CD4-positive, alpha-beta T cell treated with Interleukin-4 for 1 hour (primary cell): ENCODE measurements at regions not wholly inside any gene's neighbourhood (a gene's known extent, or its start where the extent isn't known, plus 50 kb on each side); places are given as distances from the start of the nearest gene placed in this dataset.

ENCODE experiments used
- DNase-seq, 2 donors: peaks; one replicate each; pipeline ENCODE4 v3.0.0-alpha.2; 2020 to 2022

DNA sequence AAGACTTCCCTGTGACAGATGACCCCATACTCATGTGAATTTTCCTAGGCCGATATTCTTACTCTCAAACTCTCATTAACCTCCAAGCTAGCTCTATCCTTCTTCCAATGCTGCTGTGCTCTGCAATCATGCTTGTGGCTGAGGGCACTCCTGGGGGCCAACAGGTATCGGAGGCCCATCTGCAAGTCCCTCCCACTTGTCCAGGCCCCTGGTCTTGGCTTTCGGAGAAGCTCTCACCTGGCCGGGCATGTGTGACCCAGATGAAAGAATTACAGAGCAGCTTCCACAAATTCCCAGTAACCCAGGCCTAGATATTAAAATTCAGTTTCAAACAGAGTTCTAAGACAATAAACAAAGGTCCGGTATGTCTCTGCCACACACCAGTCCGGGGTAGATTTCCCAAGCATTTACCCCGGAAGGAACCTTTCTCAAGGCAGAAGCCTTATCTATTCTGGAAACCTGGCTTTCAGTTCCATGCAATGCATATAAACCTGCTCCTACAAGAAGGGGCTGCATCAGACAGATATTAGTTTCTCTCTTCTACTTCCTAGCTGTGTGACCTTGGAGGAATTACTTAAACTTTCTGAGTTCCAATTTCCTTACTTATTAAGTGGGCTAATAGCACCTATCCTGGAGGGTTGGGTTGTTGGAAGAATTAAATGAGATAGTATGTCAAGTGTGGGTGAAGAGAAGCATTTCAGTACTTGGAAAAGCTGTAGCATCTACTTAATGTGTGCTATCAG, 270.8 kb downstream of the PTTG2 start:
- no peak for DNase-seq

- no peak for DNase-seq
Measured at GRCh38 chr4:38231626-38232025, 271.4 kb downstream of the PTTG2 start.

DNA sequence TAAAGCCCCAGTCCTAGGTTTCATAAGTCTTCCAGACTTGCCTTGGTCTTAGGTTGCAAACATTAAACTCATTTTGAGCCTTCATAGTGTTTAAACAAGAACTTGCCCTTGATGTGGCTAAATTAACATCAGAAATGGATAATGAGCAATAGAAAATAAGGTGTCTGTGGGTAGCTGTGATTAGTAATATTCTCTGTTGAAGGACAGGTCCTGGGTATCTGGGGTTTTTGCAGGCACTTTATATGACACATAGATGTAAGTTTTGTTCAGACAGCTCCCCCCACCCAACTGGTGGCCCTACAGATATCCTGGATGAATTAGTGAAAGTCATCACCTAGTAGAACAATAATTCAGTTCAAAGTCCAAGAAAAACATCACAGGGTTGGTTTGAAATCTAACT, 272.5 kb downstream of the PTTG2 start:
- no peak for DNase-seq

- DNase-seq: peak in 1 of 2 donors; percentile 52
Measured at GRCh38 chr4:38233727-38234480, 273.7 kb downstream of the PTTG2 start.

GRCh38 chr4:38235354-38235753, 275.2 kb downstream of the PTTG2 start:
- DNase-seq: no peak

DNA sequence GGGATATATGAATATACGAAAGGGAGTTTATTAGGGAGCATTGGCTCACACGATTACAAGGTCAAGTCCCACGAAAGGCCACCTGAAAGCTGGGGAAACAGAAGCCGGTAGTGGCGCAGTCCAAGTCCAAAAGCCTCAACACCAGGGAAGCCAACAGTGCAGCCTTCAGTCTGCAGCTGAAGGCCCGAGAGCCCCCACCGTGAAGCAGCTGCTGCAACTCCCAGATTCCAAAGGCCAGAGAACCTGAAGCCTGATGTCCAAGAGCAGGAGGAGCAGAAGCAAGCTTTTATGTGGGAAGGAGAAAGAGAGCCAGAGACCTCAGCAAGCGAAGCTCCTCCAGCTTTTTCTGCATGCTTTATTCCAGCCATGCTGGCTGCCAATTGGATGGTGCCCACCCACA, 275.8 kb downstream of the PTTG2 start:
- DNase-seq: no peak

GRCh38 chr4:38236503-38236902, 276.3 kb downstream of the PTTG2 start:
- no peak for DNase-seq

- DNase-seq: peak in 1 of 2 donors; percentile 24
Measured at GRCh38 chr4:38237139-38237538, 276.9 kb downstream of the PTTG2 start.

GRCh38 chr4:38241541-38241940, 281.3 kb downstream of the PTTG2 start:
- no peak for DNase-seq

- no peak for DNase-seq
Measured at GRCh38 chr4:38242101-38242500, 281.9 kb downstream of the PTTG2 start.

DNA sequence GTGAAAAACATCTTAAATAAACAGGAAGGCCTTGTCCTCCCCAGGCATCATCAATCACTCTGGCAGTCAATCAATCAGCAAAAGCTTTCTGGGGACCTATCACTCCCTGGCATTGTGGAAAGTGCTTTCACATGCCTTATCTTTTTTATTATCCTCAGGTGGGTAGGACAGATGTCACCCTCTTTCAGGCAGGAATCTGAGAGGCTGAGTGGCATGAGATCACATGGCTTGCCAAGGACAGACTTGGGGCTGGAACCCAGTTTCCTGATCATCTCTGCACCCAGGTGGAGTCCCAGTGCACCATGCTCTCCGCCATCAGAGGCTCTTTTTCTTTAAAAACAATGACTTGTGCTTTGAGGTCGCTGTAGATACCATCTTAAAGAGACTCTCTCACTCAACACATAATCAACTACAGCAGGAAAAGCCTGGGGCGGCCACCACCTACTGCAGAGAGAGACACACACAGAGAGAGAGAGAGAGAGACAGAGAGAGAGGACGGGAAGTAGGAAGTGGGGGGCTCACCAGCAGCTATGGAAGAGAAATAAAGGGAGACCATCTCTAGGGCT, 282.7 kb downstream of the PTTG2 start:
- DNase-seq: peak in 1 of 2 donors; percentile 3

GRCh38 chr4:38243388-38244053, 283.3 kb downstream of the PTTG2 start:
- DNase-seq: no peak

GRCh38 chr4:38254825-38255224, 294.6 kb downstream of the PTTG2 start:
- no peak for DNase-seq

- DNase-seq: no peak
Measured at GRCh38 chr4:38255572-38255971, 295.4 kb downstream of the PTTG2 start.

GRCh38 chr4:38266616-38267015, 306.4 kb downstream of the PTTG2 start:
- DNase-seq: no peak

GRCh38 chr4:38268108-38268820, 308.1 kb downstream of the PTTG2 start:
- no peak for DNase-seq

GRCh38 chr4:38268837-38269236, 308.6 kb downstream of the PTTG2 start:
- DNase-seq: no peak

- DNase-seq: no peak
Measured at GRCh38 chr4:38273407-38273806, 313.2 kb downstream of the PTTG2 start.

- DNase-seq: no peak
Measured at GRCh38 chr4:38275331-38276100, 315.3 kb downstream of the PTTG2 start.

- no peak for DNase-seq
Measured at GRCh38 chr4:38278255-38278654, 318.1 kb downstream of the PTTG2 start.

- no peak for DNase-seq
Measured at GRCh38 chr4:38279077-38279476, 318.9 kb downstream of the PTTG2 start.
